Peyer's patch (tissue), 4 donors: ENCODE measurements at regions not wholly inside any gene's neighbourhood (a gene's known extent, or its start where the extent isn't known, plus 50 kb on each side); places are given as distances from the start of the nearest gene placed in this dataset.

Experiments
- POLR2A ChIP-seq, 2 donors: fragments of 450-650 bp; IDR thresholded peaks; one replicate each; pipeline ENCODE4 v1.5.1; 2017; ENCODE audit warnings: antibody characterized with exemption in 2 of 2, mild to moderate bottlenecking in 2 of 2, moderate library complexity in 2 of 2
- TF ChIP-seq, protein P1 (sequence below), 6 experiments: fragments of 450-650 bp in 4 of 6; fragments of 200-600 bp in 2 of 6; sonication (generic) in 1 of 6; IDR thresholded peaks; one replicate each; pipeline ENCODE4 v1.5.1; 2017 to 2019; ENCODE audit warnings: antibody characterized with exemption in 6 of 6, mild to moderate bottlenecking in 3 of 6, moderate library complexity in 1 of 6

DNA sequence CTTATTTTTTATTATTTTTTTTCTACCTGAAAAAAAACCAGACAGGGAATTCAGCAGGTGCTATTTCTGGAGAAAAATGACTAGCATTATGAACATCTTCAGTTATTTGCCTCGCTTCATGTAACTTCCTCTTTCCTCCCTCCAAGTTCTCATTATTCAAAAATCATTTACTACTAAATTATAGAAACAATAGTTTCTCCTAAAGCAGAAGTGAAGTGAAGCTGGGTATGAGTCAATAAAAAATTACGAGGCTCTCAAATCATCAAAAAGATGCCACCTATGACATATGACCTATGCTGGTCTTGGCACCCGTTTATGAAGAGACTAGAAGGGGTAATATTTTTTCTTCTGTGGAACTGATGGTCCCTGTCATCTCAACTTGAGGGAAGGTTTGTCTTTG, 145.0 kb upstream of the AADAT start:
- TF ChIP-seq, protein P1, sequence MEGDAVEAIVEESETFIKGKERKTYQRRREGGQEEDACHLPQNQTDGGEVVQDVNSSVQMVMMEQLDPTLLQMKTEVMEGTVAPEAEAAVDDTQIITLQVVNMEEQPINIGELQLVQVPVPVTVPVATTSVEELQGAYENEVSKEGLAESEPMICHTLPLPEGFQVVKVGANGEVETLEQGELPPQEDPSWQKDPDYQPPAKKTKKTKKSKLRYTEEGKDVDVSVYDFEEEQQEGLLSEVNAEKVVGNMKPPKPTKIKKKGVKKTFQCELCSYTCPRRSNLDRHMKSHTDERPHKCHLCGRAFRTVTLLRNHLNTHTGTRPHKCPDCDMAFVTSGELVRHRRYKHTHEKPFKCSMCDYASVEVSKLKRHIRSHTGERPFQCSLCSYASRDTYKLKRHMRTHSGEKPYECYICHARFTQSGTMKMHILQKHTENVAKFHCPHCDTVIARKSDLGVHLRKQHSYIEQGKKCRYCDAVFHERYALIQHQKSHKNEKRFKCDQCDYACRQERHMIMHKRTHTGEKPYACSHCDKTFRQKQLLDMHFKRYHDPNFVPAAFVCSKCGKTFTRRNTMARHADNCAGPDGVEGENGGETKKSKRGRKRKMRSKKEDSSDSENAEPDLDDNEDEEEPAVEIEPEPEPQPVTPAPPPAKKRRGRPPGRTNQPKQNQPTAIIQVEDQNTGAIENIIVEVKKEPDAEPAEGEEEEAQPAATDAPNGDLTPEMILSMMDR (IDR thresholded peaks at IDR 0.05) = no peak
- TF ChIP-seq POLR2A (IDR thresholded peaks at IDR 0.05) = no peak
